IMR-90 (cell line): ENCODE measurements at regions not wholly inside any gene's neighbourhood (a gene's known extent, or its start where the extent isn't known, plus 50 kb on each side); places are given as distances from the start of the nearest gene placed in this dataset.

Experiments used
- ATAC-seq: fragments of 200-7000 bp; cut with Tn5 transposase; 2 replicates; pipeline ENCODE4 v1.9.1; 2020; ENCODE audit warnings: low read depth, mild to moderate bottlenecking, moderate library complexity
- BruUV-seq: library from RNA; stranded (reverse); fragments of 400-500 nt; replicated peaks from 2 replicates; lab custom pipeline; 2021; lab: Mats Ljungman, UMichigan
- CTCF ChIA-PET: fragments of 300-600 bp; formaldehyde crosslinking; extraction: SDS; loops from one replicate; lab custom pipeline; 2021; ENCODE audit warnings: antibody characterized with exemption; lab: Yijun Ruan, JAX
- POLR2A ChIA-PET: fragments of 300-600 bp; sonication (Branson Sonifier 250); formaldehyde crosslinking; loops from one replicate; lab custom pipeline; 2022; ENCODE audit warnings: antibody characterized with exemption; ENCODE audit not compliant: unreplicated experiment; lab: Charles Lee
- DNase-seq: peaks from one replicate; pipeline ENCODE4 v3.0.0; 2013
- H2AFZ ChIP-seq: replicated peaks from 2 replicates; pipeline ENCODE3; 2013; ENCODE audit warnings: low read length, mild to moderate bottlenecking; ENCODE audit not compliant: poor library complexity
- H2AK5ac ChIP-seq: 2 replicates; pipeline ENCODE4 v1.6.1; 2013; ENCODE audit warnings: low read depth, low read length, inconsistent platforms
- H2AK9ac ChIP-seq: replicated peaks from 2 replicates; pipeline ENCODE3; 2013; ENCODE audit warnings: mild to moderate bottlenecking, low read depth, low read length, moderate library complexity; ENCODE audit not compliant: poor library complexity
- H2BK120ac ChIP-seq: 2 replicates; pipeline ENCODE4 v1.6.1; 2013; ENCODE audit warnings: low read depth, low read length, inconsistent platforms
- H2BK15ac ChIP-seq: 3 replicates; pipeline ENCODE4 v1.6.1; 2013; ENCODE audit warnings: low read depth, low read length, inconsistent platforms
- H2BK20ac ChIP-seq: 2 replicates; pipeline ENCODE4 v1.6.1; 2013; ENCODE audit warnings: low read depth, mild to moderate bottlenecking, inconsistent platforms, low read length, moderate library complexity
- H2BK5ac ChIP-seq: 2 replicates; pipeline ENCODE4 v1.6.1; 2013; ENCODE audit warnings: mild to moderate bottlenecking, low read depth, low read length, inconsistent platforms; ENCODE audit not compliant: poor library complexity, severe bottlenecking
- H3K14ac ChIP-seq: replicated peaks from 2 replicates; pipeline ENCODE4 v1.6.1; 2013; ENCODE audit warnings: low read depth, low read length, inconsistent platforms
- H3K18ac ChIP-seq: 2 replicates; pipeline ENCODE4 v1.6.1; 2013; ENCODE audit warnings: low read depth, low read length, control low read depth
- H3K23ac ChIP-seq: 2 replicates; pipeline ENCODE4 v1.6.1; 2013; ENCODE audit warnings: low read depth, low read length, inconsistent platforms
- H3K27ac ChIP-seq: 2 replicates; pipeline ENCODE4 v1.5.1; 2013; ENCODE audit warnings: mild to moderate bottlenecking, control low read depth, low read length; ENCODE audit not compliant: insufficient read depth
- H3K27me3 ChIP-seq: 2 replicates; pipeline ENCODE4 v1.6.1; 2013; ENCODE audit warnings: low read length; ENCODE audit not compliant: control insufficient read depth, insufficient read depth
- H3K36me3 ChIP-seq: 2 replicates; pipeline ENCODE4 v1.6.1; 2013; ENCODE audit warnings: low read length, mixed read lengths; ENCODE audit not compliant: control insufficient read depth, insufficient read depth
- H3K4ac ChIP-seq: 2 replicates; pipeline ENCODE4 v1.6.1; 2013; ENCODE audit warnings: low read depth, low read length, inconsistent platforms
- H3K4me1 ChIP-seq: 2 replicates; pipeline ENCODE4 v1.6.1; 2013; ENCODE audit warnings: low read length, mixed read lengths; ENCODE audit not compliant: control insufficient read depth, insufficient read depth
- H3K4me2 ChIP-seq: 2 replicates; pipeline ENCODE4 v1.6.1; 2013; ENCODE audit warnings: low read depth, mild to moderate bottlenecking, control low read depth, low read length, moderate library complexity
- H3K4me3 ChIP-seq: 2 replicates; pipeline ENCODE4 v1.5.1; 2013; ENCODE audit warnings: low read depth, mild to moderate bottlenecking, control low read depth, low read length, moderate library complexity; ENCODE audit not compliant: insufficient read depth
- H3K56ac ChIP-seq: 2 replicates; pipeline ENCODE4 v1.6.1; 2013; ENCODE audit warnings: low read length, inconsistent platforms; ENCODE audit not compliant: insufficient read depth; ENCODE audit errors: extremely low read depth
- H3K79me1 ChIP-seq, 2 experiments: 2 replicates each; pipeline ENCODE4 v1.6.1; 2013; ENCODE audit warnings: low read length in 2 of 2, inconsistent platforms in 1 of 2, low read depth in 1 of 2
- H3K9ac ChIP-seq: 2 replicates; pipeline ENCODE4 v1.6.1; 2013; ENCODE audit warnings: low read depth, low read length, control low read depth
- H3K9me1 ChIP-seq: 2 replicates; pipeline ENCODE4 v1.6.1; 2013; ENCODE audit warnings: low read length, inconsistent platforms; ENCODE audit not compliant: insufficient read depth
- H3K9me3 ChIP-seq: 2 replicates; pipeline ENCODE4 v1.6.1; 2013; ENCODE audit warnings: low read length; ENCODE audit not compliant: control insufficient read depth, insufficient read depth
- H4K20me1 ChIP-seq: 2 replicates; pipeline ENCODE4 v1.6.1; 2013; ENCODE audit warnings: low read length, inconsistent platforms; ENCODE audit not compliant: insufficient read depth
- H4K5ac ChIP-seq: 2 replicates; pipeline ENCODE4 v1.6.1; 2013; ENCODE audit warnings: mild to moderate bottlenecking, low read depth, low read length, control low read depth
- H4K8ac ChIP-seq, 2 experiments: 2 replicates each; pipeline ENCODE4 v1.6.1; 2013; ENCODE audit warnings: low read depth in 2 of 2, low read length in 2 of 2, control low read depth in 1 of 2, inconsistent platforms in 1 of 2
- H4K91ac ChIP-seq: 2 replicates; pipeline ENCODE4 v1.6.1; 2013; ENCODE audit warnings: low read depth, low read length, inconsistent platforms; ENCODE audit not compliant: insufficient read depth
- MAFK ChIP-seq: IDR thresholded peaks from 2 replicates; pipeline ENCODE4 v1.6.1; 2012; ENCODE audit warnings: low read depth, low read length, improper control_type of control experiment
- MAZ ChIP-seq: IDR thresholded peaks from 2 replicates; pipeline ENCODE4 v1.6.1; 2012; ENCODE audit warnings: low read depth, mild to moderate bottlenecking, low read length, improper control_type of control experiment, moderate library complexity, borderline replicate concordance
- POLR2A ChIP-seq: IDR thresholded peaks from 2 replicates; pipeline ENCODE4 v1.6.1; 2012; ENCODE audit warnings: mild to moderate bottlenecking, low read depth, low read length
- RAD21 ChIP-seq: IDR thresholded peaks from 2 replicates; pipeline ENCODE4 v1.6.1; 2012; ENCODE audit warnings: low read length, improper control_type of control experiment
- RCOR1 ChIP-seq: IDR thresholded peaks from 2 replicates; pipeline ENCODE4 v1.6.1; 2012; ENCODE audit warnings: mild to moderate bottlenecking, low read length, improper control_type of control experiment; ENCODE audit not compliant: insufficient replicate concordance
- SMC3 ChIP-seq: fragments of 150-350 bp; IDR thresholded peaks from 2 replicates; pipeline ENCODE4 v1.6.1; 2016; ENCODE audit warnings: low read depth, mild to moderate bottlenecking, antibody characterized with exemption, low read length, moderate library complexity
- WGBS, 2 experiments: methylation state at CpG; one replicate each; pipeline versions ENCODE4 v1.1.5 to v1.1.7; 2013; ENCODE audit warnings: missing lambda C conversion rate in 2 of 2; ENCODE audit not compliant: insufficient read length in 1 of 2; ENCODE audit errors: extremely low coverage in 2 of 2; 5-methylcytosine and 5-hydroxymethylcytosine counted together
- dilution Hi-C: fragments of 300-500 bp; cut with HindIII; formaldehyde crosslinking; loops from one replicate; pipeline ENCODE4 v1.14.3; 2018; ENCODE audit warnings: low sequenced_read_pairs; ENCODE audit not compliant: unreplicated experiment
- in situ Hi-C: fragments of 300-500 bp; cut with MboI; formaldehyde crosslinking; loops from 3 replicates; pipeline ENCODE4 v1.14.3; 2019; ENCODE audit warnings: low sequenced_read_pairs, inconsistent platforms, mixed read lengths
- intact Hi-C: fragments of 100-400 bp; cut with micrococcal nuclease; formaldehyde crosslinking; loops from 2 replicates; pipeline ENCODE4 v1.10.0; 2022

DNA sequence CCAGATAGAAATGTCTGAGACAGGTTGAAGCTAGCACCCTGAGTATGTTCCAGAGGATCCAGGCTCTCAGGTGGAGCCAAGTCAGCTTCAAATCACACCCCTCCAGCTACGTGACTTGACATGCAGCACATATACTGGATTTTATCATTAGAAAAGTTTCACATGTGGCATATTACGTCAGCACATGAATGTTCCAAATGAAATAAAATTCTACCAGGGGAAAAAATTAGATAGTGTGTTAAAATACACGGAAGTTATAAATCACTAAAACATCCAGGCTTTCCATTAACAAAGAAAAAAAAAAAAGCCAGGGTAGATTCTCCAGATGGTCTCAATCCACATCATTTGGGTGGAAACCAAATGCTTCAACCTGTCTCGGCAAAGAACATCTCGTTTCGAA is 251.6 kb downstream of the MPDZ start:
- H2AK9ac ChIP-seq, result no peak overlapping the region
- no peak overlapping the region for H3K14ac ChIP-seq
- POLR2A ChIA-PET, result no interaction called here
- DNase-seq (no peak), ATAC-seq (no peak)
- H3K27me3 ChIP-seq, result peaks cover 2% of the 10 kb centered on the region; the same call in 1 of the 2 replicates
- H4K91ac ChIP-seq, result no peak overlapping the region
- TF ChIP-seq RCOR1 (no peak), MAFK (no peak), POLR2A (no peak), SMC3 (no peak), RAD21 (no peak), MAZ (no peak)
- no peak overlapping the region for H2BK5ac ChIP-seq
- intact Hi-C loops (no loop called here), dilution Hi-C loops (no loop called here), in situ Hi-C loops (loop anchor here (25.0 kb wide), 1 partner anchor 1409 kb away; no protein-coding TSS in a partner anchor)
- H3K4me2 ChIP-seq, result no peak overlapping the region
- no CpG with 5 or more reads among the region's 6 CpGs for WGBS, 2 experiments
- H3K4ac ChIP-seq, result no peak overlapping the region
- no peak overlapping the region for H4K8ac ChIP-seq
- no peaks in the 10 kb centered on the region for H4K20me1 ChIP-seq
- H3K36me3 ChIP-seq, result no peaks in the 10 kb centered on the region
- H4K5ac ChIP-seq, result no peak overlapping the region
- no peak overlapping the region for H2BK20ac ChIP-seq
- no peak overlapping the region for H3K9ac ChIP-seq
- H3K27ac ChIP-seq, result no peak overlapping the region
- no peaks in the 10 kb centered on the region for H3K9me1 ChIP-seq
- no peak overlapping the region for H3K4me3 ChIP-seq
- no peak overlapping the region for H2AFZ ChIP-seq
- BruUV-seq, result no TSS peak
- no peak overlapping the region for H2BK120ac ChIP-seq
- H3K79me1 ChIP-seq, result no peaks in the 10 kb centered on the region
- no peak overlapping the region for H3K56ac ChIP-seq
- no peak overlapping the region for H2AK5ac ChIP-seq
- CTCF ChIA-PET, result no interaction called here
- H3K23ac ChIP-seq, result no peak overlapping the region
- H2BK15ac ChIP-seq, result no peak overlapping the region
- H3K9me3 ChIP-seq, result no peaks in the 10 kb centered on the region
- no peak overlapping the region for H3K18ac ChIP-seq
- H3K4me1 ChIP-seq, result no peaks in the 10 kb centered on the region
